SK-N-SH treated with all-trans-retinoic acid at 6 μM for 48 hours (cell line): ENCODE measurements at regions not wholly inside any gene's neighbourhood (a gene's known extent, or its start where the extent isn't known, plus 50 kb on each side); places are given as distances from the start of the nearest gene placed in this dataset.

Experiments
- ARNTL ChIP-seq: fragments of 450-650 bp; formaldehyde crosslinking; IDR thresholded peaks from 2 replicates; pipeline ENCODE4 v1.5.0; 2020; ENCODE audit warnings: low read depth, mild to moderate bottlenecking, moderate library complexity, borderline replicate concordance
- BACH2 ChIP-seq: fragments of 250-450 bp; sonication (Bioruptor Pico); IDR thresholded peaks from 2 replicates; pipeline ENCODE4 v1.9.0; 2021; ENCODE audit warnings: mild to moderate bottlenecking, borderline replicate concordance
- ESRRG ChIP-seq: fragments of 250-450 bp; sonication (Bioruptor Pico); IDR thresholded peaks from 2 replicates; pipeline ENCODE4 v1.6.1; 2021; ENCODE audit warnings: mild to moderate bottlenecking
- ZFP3 ChIP-seq: fragments of 250-450 bp; sonication (Bioruptor Pico); IDR thresholded peaks from 2 replicates; pipeline ENCODE4 v1.5.0; 2020; ENCODE audit warnings: mild to moderate bottlenecking, moderate library complexity
- ZFP30 ChIP-seq: fragments of 450-650 bp; formaldehyde crosslinking; IDR thresholded peaks from 2 replicates; pipeline ENCODE4 v1.5.0; 2022; ENCODE audit warnings: mild to moderate bottlenecking, moderate library complexity
- ZNF70 ChIP-seq: fragments of 450-650 bp; formaldehyde crosslinking; IDR thresholded peaks from 2 replicates; pipeline ENCODE4 v1.5.0; 2020; ENCODE audit warnings: mild to moderate bottlenecking, moderate library complexity
- TF ChIP-seq, protein P1 (sequence below): fragments of 250-450 bp; sonication (Bioruptor Pico); IDR thresholded peaks from 2 replicates; pipeline ENCODE4 v1.5.0; 2020; ENCODE audit warnings: mild to moderate bottlenecking, moderate library complexity
- TF ChIP-seq, protein P2 (sequence below): fragments of 250-450 bp; sonication (Bioruptor Pico); IDR thresholded peaks from 2 replicates; pipeline ENCODE4 v1.8.0; 2021; ENCODE audit warnings: low read depth, mild to moderate bottlenecking, moderate library complexity, borderline replicate concordance

DNA sequence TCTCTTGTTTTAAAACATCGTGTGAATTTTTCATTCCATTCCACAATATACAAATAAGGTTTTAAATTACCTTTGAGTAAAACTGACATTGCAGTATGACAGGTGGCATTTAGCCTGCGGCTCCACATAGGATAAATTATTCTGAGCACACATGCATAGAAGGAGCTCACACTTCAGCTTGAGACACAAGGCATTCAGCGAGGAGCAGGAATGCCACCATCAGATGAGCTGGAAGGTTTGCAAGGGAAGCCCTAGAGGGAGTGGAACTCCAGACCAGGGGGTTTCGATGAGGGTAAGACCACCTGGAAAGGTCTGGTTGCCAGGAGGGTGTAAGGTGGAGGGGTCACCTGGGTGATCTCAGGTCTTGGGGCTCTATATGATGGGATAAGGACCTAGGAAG is 259.0 kb upstream of the ADRA1B start:
- TF ChIP-seq, protein P1, sequence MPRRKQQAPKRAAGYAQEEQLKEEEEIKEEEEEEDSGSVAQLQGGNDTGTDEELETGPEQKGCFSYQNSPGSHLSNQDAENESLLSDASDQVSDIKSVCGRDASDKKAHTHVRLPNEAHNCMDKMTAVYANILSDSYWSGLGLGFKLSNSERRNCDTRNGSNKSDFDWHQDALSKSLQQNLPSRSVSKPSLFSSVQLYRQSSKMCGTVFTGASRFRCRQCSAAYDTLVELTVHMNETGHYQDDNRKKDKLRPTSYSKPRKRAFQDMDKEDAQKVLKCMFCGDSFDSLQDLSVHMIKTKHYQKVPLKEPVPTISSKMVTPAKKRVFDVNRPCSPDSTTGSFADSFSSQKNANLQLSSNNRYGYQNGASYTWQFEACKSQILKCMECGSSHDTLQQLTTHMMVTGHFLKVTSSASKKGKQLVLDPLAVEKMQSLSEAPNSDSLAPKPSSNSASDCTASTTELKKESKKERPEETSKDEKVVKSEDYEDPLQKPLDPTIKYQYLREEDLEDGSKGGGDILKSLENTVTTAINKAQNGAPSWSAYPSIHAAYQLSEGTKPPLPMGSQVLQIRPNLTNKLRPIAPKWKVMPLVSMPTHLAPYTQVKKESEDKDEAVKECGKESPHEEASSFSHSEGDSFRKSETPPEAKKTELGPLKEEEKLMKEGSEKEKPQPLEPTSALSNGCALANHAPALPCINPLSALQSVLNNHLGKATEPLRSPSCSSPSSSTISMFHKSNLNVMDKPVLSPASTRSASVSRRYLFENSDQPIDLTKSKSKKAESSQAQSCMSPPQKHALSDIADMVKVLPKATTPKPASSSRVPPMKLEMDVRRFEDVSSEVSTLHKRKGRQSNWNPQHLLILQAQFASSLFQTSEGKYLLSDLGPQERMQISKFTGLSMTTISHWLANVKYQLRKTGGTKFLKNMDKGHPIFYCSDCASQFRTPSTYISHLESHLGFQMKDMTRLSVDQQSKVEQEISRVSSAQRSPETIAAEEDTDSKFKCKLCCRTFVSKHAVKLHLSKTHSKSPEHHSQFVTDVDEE (CRISPR knock-in tag): no peak
- TF ChIP-seq ZNF70 (CRISPR knock-in tag) (no peak), ESRRG (CRISPR knock-in tag) (no peak), ZFP3 (CRISPR knock-in tag) (no peak), BACH2 (CRISPR knock-in tag) (no peak), ARNTL (CRISPR knock-in tag) (no peak), ZFP30 (CRISPR knock-in tag) (no peak)
- TF ChIP-seq, protein P2, sequence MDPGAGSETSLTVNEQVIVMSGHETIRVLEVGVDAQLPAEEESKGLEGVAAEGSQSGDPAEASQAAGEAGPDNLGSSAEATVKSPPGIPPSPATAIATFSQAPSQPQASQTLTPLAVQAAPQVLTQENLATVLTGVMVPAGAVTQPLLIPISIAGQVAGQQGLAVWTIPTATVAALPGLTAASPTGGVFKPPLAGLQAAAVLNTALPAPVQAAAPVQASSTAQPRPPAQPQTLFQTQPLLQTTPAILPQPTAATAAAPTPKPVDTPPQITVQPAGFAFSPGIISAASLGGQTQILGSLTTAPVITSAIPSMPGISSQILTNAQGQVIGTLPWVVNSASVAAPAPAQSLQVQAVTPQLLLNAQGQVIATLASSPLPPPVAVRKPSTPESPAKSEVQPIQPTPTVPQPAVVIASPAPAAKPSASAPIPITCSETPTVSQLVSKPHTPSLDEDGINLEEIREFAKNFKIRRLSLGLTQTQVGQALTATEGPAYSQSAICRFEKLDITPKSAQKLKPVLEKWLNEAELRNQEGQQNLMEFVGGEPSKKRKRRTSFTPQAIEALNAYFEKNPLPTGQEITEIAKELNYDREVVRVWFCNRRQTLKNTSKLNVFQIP (CRISPR knock-in tag): no peak
